Islet of Langerhans (tissue), 1 donor: ENCODE measurements at regions not wholly inside any gene's neighbourhood (a gene's known extent, or its start where the extent isn't known, plus 50 kb on each side); places are given as distances from the start of the nearest gene placed in this dataset.
"Not testable (repeated sequence)": the region's sequence is repeated elsewhere in the genome, so short reads cannot be mapped to it uniquely, and the experiment has no call there.

ENCODE experiments used
- FAIRE-seq: peaks from one replicate; lab custom pipeline; 2011; peaks lifted over from hg19 to GRCh38; lab: Jason Lieb, UNC

GRCh38 chr12:46619474-46619873, 206.3 kb downstream of the SLC38A4 start:
- not testable (repeated sequence) for FAIRE-seq

- not testable (repeated sequence) for FAIRE-seq
Measured at GRCh38 chr12:46617737-46618136, 208.1 kb downstream of the SLC38A4 start.

DNA sequence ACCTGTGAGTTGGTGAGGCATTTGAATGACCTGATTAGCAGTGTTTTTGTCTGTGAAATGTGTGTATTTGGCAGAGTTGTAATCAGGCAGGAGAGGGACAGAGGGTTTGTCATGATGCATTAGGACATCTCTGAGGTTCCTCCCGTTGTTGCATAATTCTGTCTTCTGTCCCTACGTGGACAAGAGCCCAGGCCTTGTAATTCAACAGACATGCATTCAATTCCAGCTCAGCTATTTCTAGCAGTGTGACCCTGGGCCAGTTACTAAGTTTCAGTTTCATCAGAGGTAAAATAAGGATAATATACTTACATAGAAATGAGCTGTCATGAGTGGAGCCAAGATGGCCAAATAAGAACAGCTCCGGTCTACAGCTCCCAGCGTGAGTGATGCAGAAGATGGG, 208.6 kb downstream of the SLC38A4 start:
- FAIRE-seq = no peak

DNA sequence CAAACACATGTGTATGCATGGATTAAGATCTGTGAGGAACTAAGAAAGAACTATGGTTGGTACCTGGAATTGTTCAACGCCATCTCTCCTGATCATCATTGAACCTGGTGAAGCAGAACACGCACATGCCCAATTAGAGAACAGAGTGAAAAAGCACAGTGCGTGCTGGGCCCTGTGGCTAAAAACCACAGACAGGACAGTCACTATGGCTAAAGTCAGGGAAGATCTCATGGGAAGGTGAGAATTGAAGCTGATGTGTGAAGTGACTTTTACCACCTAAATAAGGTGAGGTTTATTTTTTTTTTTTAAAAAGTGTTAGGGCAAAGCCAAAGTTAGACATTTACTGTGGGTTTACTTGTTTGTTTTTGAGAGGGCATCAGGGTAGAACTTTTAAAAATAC, 215.0 kb downstream of the SLC38A4 start:
- FAIRE-seq = no peak

DNA sequence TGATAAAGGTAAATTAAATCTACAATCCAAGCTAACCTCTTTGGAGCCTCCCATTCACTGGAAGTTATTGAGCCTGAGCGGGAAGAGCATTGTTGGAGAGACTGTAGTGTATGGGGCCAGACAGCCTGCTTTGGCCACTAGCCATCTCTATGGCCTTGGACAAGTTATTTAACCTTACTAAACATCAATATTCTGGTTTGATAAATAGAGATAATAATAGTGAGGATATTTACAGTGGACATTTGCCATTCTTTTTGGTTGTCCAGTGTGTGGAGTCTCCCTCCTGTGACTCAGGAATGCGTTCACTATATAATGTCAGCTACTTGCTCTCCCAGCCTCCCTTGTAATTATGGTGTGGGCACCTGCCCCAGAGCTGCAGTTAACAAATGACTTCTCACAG, 216.1 kb downstream of the SLC38A4 start:
- FAIRE-seq = no peak

DNA sequence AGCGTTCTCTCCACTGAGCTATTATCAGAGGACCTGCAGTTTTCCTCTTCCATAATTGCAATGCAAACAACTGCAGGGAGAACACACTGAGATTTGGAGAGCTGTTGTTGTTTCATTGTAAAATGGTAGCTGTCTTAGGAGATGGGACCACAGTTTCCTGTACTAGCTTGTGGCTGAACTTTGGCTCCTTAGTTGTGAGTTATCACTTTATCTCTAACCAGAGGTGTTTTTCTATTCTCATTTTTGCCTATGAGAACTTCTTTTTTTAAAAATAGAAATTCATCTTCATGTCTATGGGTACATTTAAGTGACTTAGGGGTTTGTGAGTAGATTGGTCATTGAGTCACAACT, 216.5 kb downstream of the SLC38A4 start:
- no peak for FAIRE-seq

DNA sequence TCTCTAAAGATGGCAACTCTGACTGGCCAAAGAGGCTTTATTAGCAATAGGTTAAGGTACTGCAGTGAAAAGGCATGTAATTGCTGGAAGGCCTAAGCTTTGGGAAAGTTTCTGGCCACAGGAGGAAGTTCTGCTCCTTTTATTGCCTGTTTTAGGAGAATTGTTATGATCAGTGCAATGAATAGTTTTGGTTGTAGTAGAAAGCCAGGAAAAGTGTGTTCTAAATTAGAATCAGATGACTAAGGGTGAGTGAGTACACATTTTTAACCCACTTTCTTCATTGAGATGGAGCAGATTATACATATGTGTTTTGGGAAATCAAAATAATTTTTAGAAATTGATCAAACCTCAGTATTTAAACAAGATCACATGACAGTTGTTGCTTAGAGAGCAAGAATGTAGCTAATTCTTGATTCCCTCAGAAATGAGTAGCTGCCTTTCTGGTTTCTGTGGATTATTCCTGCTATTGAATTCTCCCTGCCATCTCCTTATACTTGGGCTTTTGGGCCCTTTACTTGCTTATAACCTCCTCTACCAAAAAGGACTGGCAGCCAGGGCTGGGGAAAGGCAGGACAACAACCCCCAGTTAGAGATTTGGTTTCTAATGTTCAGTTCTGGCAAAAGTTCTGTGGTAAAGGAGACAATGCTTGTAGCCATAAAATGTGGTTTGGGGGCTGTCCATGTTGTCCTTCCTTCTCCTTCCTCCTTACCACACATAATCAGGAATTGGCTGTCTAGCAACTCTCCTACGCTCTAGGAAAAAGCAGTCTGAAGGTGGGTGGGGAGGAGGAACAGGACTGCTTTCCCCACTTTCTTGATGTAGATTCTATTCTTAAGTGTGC, 217.1 kb downstream of the SLC38A4 start:
- no peak for FAIRE-seq

DNA sequence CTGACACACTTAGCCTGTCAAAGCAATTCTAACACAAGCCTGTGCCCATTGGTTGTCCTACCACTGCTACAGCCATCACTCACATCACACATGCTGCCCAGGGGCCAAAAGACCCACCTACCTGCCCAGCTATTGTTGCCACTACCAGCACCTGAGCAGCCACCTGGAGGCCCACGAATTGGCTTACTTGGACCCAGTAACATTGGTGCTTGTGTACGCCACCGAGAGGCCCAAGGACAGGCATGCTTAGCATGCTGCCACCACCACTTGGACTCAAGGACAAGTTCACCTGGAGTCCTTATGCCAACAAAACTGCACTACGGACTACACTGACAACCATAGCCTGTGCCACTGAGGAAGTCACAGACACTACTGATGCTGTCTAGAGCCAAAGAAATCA, 221.1 kb downstream of the SLC38A4 start:
- FAIRE-seq = no peak

DNA sequence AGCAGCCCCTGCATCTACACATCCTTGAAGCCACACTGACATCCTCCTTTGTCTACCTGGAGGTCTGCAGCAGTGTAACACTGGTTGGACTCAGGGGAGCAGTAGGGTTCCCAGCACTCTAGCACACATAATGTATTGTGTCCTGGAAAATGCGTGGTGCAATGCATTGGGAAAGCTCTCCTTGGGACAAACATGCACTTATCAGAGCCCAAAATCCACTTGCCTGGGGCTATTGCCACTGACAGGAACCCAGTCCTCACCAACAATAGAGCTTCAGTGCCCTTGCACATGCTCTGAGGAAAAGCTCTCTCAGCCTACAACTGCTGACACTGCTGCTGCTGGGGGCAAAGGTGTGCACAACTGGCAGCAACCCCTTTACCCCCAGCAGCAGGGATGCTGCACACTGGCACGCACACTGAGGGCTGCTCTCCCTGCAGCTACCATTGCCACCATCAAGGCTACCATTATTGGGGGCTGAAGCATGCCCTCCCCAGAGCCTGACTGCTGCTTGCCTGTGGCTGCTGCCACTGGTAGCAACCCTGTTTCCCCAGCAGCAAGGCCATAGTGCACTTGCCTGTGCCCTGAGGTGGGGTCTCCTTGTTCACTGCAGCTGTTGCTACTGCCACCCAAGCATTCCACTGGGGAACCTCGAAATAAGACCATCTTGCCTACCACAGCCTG, 221.9 kb downstream of the SLC38A4 start:
- FAIRE-seq = no peak

DNA sequence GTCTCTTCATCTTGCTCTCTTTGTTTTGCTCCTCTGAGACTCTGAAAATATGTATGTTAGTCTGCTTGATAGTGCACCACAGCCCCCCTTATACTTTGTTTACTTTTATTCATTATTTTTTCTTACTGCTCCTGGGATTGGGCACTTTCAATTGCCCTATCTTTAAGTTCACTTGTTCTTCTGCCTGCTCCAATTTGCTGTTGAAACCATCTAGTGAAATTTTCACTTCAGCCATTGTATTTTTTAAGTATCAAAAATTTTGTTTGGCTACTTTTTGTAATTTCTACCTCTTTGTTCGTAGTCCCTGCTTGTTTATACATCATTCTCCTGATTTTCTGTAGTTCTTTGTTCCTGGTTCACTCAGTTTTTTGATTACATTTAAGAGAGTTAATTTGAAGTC, 223.3 kb downstream of the SLC38A4 start:
- FAIRE-seq = no peak

- FAIRE-seq = no peak
Measured at GRCh38 chr12:46590991-46591703, 218.6 kb upstream of the SLC38A2 start.

DNA sequence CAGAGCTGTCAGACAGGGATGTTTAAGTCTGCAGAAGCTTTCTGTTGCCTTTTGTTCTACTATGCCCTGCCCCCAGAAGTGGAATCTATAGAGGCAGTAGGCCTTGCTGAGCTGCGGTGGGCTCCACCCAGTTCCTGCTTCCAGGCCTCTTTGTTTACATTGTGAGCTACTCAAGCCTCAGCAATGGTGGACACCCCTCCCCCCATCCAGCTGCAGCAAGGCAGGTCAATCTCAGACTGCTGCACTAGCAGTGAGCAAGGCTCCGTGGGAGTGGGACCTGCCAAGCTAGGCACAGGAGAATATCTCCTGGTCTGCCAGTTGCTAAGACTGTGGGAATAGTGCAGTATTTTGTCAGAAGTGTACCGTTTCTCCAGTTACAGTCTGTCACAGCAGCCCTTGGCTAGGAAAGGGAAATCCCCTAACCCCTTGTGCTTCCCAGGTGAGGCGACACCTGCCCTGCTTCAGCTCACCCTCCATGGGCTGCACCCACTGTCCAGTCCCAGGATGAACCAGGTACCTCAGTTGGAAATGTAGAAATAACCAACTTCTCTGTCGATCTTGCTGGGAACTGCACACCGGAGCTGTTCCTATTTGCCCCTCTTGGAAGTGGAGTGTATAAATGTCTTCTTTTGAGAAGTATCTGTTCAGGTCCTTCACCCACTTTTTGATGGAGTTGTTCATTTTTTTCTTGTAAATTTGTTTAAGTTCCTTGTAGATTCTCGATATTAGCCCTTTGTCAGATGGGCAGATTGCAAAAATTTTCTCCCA, 213.5 kb upstream of the SLC38A2 start:
- no peak for FAIRE-seq

- not testable (repeated sequence) for FAIRE-seq
Measured at GRCh38 chr12:46584098-46584497, 211.5 kb upstream of the SLC38A2 start.

- not testable (repeated sequence) for FAIRE-seq
Measured at GRCh38 chr12:46581990-46582389, 209.4 kb upstream of the SLC38A2 start.

DNA sequence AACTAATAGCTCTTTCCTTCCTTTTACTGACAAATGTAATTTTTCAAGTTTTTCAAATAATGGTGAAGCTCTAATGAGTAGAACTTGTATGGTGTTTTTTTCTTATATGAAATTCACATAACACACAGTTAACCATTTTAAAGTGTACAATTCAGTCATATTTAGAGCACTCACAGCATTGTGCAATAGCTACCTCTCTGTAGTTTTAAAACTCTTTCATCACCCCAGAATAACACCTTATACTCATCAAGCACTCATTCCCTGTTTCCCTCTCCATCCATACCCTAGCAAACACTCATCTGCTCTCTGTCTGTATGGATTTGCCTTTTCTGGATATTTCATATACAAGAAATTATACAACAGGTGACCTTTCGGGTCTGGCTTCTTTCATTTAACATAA, 207.9 kb upstream of the SLC38A2 start:
- FAIRE-seq = no peak

- FAIRE-seq = no peak
Measured at GRCh38 chr12:46579474-46579873, 206.9 kb upstream of the SLC38A2 start.

DNA sequence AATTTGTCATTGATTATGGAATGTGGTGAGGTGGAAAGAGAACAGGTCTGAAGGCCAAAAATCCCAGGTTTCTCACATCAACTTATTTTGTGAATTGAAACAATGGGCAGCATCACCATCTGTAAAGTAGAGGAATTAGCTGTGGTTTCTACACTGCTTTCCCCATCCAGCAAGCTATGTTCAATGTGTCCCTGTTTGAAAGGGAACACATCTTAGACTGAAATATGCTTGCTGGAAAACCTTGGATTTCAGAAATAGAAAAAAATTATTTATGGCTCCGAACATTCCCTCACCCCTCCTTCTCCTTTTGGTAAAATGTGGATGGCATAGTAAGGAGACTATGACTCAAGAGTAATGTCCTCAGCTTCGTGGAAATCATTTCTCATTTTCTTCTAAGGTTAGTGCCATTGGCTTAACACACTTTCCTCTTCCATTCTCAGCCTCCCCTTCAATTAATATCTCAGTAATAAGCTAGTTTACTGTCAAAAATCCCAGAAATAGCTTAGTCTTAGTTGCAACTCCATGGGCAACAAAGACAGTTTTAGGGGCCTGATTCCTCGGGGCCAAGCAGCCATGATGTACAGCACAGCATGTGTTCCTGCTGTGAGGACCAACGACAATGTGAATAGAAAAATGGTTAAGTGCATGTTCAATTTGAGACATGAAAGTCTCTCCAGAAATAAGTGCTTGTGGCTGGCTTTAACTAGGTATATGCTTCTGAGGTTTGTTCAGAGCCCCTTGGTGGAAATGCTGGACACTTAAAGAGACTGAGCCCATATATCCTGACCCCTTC, 205.8 kb upstream of the SLC38A2 start:
- FAIRE-seq = no peak

- no peak for FAIRE-seq
Measured at GRCh38 chr12:46577063-46577776, 204.6 kb upstream of the SLC38A2 start.

DNA sequence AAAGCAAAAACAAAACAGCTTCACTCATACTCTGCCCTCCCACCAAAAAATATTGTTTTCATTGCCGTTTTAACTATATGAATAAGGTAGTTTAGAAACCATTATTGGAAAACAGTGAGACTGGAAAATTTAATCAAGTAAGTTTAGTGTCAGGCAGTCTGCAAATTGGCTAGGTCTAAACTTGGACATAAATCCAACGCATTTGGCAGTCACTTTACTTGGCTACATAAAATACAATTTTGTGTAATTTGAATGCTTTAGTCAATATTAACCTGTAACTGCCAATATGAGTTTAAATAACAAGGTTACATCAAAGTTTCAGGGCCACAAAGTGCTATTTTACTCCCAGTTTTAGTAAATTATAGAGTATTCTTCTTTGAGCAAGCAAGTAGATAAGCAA, 202.3 kb upstream of the SLC38A2 start:
- no peak for FAIRE-seq

DNA sequence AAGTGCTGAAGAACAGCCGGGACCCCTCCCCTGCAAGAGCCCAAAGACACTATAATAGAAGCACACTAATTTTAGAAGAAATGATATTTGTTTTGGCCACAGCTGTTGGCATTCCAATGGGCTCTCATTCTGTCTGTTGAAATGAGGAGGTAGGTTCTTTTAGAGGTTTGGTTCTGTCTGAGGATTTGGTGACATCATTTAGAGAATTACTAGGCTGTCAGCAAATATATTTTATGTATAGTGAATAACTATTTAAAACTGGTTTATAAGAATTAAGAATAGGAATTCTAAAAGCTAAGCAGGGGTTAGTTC, 200.7 kb upstream of the SLC38A2 start:
- no peak for FAIRE-seq
